ENCODE measurements at regions not wholly inside any gene's neighbourhood (a gene's known extent, or its start where the extent isn't known, plus 50 kb on each side); places are given as distances from the start of the nearest gene placed in this dataset.
"Not testable (repeated sequence)": the region's sequence is repeated elsewhere in the genome, so short reads cannot be mapped to it uniquely, and the experiment has no call there.

GRCh38 chr11:96484361-96484760, 94.5 kb downstream of the JRKL start:
- Histone ChIP-seq H3K27me3 (ENCODE audit: insufficient read depth, low read length) (no peaks in the 10 kb centered on the region), H3K4me3 (ENCODE audit: insufficient read depth, low read length) (no peak overlapping the region), H3K4me2 (ENCODE audit: insufficient read depth, low read length) (no peak overlapping the region), H2AFZ (ENCODE audit: low read length) (no peak overlapping the region), H3K9me3 (ENCODE audit: low read depth, low read length) (no peaks in the 10 kb centered on the region), H3K79me2 (ENCODE audit: insufficient read depth, low read length) (no peaks in the 10 kb centered on the region), H4K20me1 (ENCODE audit: insufficient read depth, low read length) (no peaks in the 10 kb centered on the region), H3K4me1 (ENCODE audit: insufficient read depth, low read length) (no peaks in the 10 kb centered on the region), H3K27ac (ENCODE audit: low read depth, low read length) (no peak overlapping the region), H3K36me3 (ENCODE audit: insufficient read depth, low read length) (no peaks in the 10 kb centered on the region)
- TF ChIP-seq, protein P1, sequence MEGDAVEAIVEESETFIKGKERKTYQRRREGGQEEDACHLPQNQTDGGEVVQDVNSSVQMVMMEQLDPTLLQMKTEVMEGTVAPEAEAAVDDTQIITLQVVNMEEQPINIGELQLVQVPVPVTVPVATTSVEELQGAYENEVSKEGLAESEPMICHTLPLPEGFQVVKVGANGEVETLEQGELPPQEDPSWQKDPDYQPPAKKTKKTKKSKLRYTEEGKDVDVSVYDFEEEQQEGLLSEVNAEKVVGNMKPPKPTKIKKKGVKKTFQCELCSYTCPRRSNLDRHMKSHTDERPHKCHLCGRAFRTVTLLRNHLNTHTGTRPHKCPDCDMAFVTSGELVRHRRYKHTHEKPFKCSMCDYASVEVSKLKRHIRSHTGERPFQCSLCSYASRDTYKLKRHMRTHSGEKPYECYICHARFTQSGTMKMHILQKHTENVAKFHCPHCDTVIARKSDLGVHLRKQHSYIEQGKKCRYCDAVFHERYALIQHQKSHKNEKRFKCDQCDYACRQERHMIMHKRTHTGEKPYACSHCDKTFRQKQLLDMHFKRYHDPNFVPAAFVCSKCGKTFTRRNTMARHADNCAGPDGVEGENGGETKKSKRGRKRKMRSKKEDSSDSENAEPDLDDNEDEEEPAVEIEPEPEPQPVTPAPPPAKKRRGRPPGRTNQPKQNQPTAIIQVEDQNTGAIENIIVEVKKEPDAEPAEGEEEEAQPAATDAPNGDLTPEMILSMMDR (IDR thresholded peaks at IDR 0.05; ENCODE audit: extremely low read depth, low read depth, low read length), result no peak
- no peak for DNase-seq (ENCODE audit: insufficient read length, low spot score, missing footprints)

DNA sequence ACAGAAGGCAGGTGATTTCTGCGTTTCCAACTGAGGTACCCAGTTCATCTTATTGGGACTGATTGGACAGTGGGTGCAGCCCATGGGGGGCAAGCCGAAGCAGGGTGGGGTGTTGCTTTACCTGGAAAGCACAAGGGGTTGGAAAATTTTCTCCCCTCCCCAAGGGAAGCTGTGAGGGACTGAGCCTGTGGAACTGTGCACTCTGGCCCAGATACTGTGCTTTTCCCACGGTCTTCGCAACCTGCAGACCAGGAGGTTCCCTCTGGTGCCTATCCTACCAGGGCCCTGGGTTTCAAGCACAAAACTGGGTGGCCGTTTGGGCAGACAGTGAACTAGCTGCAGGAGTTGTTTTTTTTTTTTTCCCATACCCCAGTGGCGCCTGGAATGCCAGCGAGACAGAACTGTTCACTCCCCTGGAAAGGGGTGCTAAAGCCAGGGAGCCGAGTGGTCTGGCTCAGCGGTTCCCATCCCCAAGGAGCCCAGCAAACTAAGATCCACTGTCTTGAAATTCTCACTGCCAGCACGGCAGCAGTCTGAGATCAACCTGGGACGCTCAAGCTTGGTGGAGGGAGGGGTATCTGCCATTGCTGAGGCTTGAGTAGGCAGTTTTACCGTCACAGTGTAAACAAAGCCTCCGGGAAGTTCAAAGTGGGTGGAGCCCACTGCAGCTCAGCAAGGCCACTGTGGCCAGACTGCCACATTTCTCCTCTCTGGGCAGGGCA, 97.2 kb downstream of the JRKL start:
- Histone ChIP-seq H3K4me1 (ENCODE audit: insufficient read depth, low read length) (no peaks in the 10 kb centered on the region), H3K36me3 (ENCODE audit: insufficient read depth, low read length) (no peaks in the 10 kb centered on the region), H3K79me2 (ENCODE audit: insufficient read depth, low read length) (no peaks in the 10 kb centered on the region), H4K20me1 (ENCODE audit: insufficient read depth, low read length) (no peaks in the 10 kb centered on the region), H3K4me3 (ENCODE audit: insufficient read depth, low read length) (peak overlapping the region; percentile 10), H3K27ac (ENCODE audit: low read depth, low read length) (no peak overlapping the region), H3K4me2 (ENCODE audit: insufficient read depth, low read length) (peak overlapping the region; percentile 36), H2AFZ (ENCODE audit: low read length) (peak overlapping the region; percentile 70), H3K27me3 (ENCODE audit: insufficient read depth, low read length) (no peaks in the 10 kb centered on the region), H3K9me3 (ENCODE audit: low read depth, low read length) (no peaks in the 10 kb centered on the region)
- DNase-seq (ENCODE audit: insufficient read length, low spot score, missing footprints), result no peak
- TF ChIP-seq, protein P1 (IDR thresholded peaks at IDR 0.05; ENCODE audit: extremely low read depth, low read depth, low read length), result no peak

- not testable (repeated sequence) for DNase-seq (ENCODE audit: insufficient read length, low spot score, missing footprints); H3K9me3 ChIP-seq (ENCODE audit: low read depth, low read length); H4K20me1 ChIP-seq (ENCODE audit: insufficient read depth, low read length); H3K79me2 ChIP-seq (ENCODE audit: insufficient read depth, low read length); H3K27ac ChIP-seq (ENCODE audit: low read depth, low read length); H2AFZ ChIP-seq (ENCODE audit: low read length); H3K4me1 ChIP-seq (ENCODE audit: insufficient read depth, low read length); H3K4me3 ChIP-seq (ENCODE audit: insufficient read depth, low read length); H3K36me3 ChIP-seq (ENCODE audit: insufficient read depth, low read length); H3K4me2 ChIP-seq (ENCODE audit: insufficient read depth, low read length); H3K27me3 ChIP-seq (ENCODE audit: insufficient read depth, low read length)
Measured at GRCh38 chr11:96488911-96489310, 99.1 kb downstream of the JRKL start.

- TF ChIP-seq, protein P1 (IDR thresholded peaks at IDR 0.05; ENCODE audit: extremely low read depth, low read depth, low read length), result no peak
- H3K9me3 ChIP-seq (ENCODE audit: low read depth, low read length), result no peaks in the 10 kb centered on the region
- H2AFZ ChIP-seq (ENCODE audit: low read length), result no peak overlapping the region
- no peaks in the 10 kb centered on the region for H3K4me1 ChIP-seq (ENCODE audit: insufficient read depth, low read length)
- no peaks in the 10 kb centered on the region for H3K36me3 ChIP-seq (ENCODE audit: insufficient read depth, low read length)
- H3K4me2 ChIP-seq (ENCODE audit: insufficient read depth, low read length), result no peak overlapping the region
- no peak overlapping the region for H3K27ac ChIP-seq (ENCODE audit: low read depth, low read length)
- H3K4me3 ChIP-seq (ENCODE audit: insufficient read depth, low read length), result no peak overlapping the region
- no peaks in the 10 kb centered on the region for H3K79me2 ChIP-seq (ENCODE audit: insufficient read depth, low read length)
- no peaks in the 10 kb centered on the region for H3K27me3 ChIP-seq (ENCODE audit: insufficient read depth, low read length)
- no peaks in the 10 kb centered on the region for H4K20me1 ChIP-seq (ENCODE audit: insufficient read depth, low read length)
- no peak for DNase-seq (ENCODE audit: insufficient read length, low spot score, missing footprints)
Measured at GRCh38 chr11:96500440-96500839, 110.6 kb downstream of the JRKL start.

All from osteoblast (primary cell).